HG02610 (cell line): ENCODE measurements at regions not wholly inside any gene's neighbourhood (a gene's known extent, or its start where the extent isn't known, plus 50 kb on each side); places are given as distances from the start of the nearest gene placed in this dataset.
A peak's percentile ranks its signal among the peaks of the same experiment; 100 is the strongest.

ENCODE experiments used
- ATAC-seq: cut with Tn5 transposase; IDR thresholded peaks from one replicate; pipeline ENCODE4 v1.9.1; 2021; ENCODE audit warnings: mild to moderate bottlenecking, moderate library complexity; ENCODE audit not compliant: unreplicated experiment

DNA sequence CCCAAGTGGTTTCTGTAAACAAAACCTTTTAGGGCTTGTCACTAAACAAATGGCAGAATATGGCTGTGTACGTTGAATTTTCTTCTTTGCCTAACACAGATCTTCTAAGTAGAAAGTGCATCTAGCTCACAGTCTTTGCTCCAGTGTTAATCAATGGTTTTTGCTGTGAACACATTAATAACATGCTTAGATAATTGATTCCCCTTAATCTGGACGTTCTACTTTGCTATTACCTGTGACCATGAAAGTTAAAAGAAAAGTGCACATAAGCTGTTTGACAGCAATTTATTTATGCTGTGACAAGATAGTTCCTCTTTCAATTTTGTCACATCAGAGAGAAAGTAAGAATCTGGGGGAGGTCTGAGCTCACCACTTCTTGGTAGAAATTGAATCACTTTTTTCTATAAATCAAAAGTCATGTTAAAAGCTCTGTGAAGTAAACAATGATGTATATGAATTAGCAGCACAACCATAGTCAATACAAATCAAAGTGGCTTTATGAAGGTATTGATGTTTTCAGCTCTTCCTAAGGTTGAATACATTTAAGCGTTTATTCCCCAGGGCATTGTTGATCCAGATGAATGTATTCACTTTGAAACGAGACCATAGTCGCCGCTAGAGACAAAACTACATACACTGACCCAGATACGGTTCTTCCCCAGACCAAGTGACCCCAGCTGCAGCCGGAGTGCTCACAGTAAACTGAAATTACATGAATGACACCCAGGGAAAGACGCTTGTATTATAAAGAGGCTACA lies 174.6 kb upstream of the ZNF608 start:
- ATAC-seq = peak; percentile 89

- peak; percentile 13 for ATAC-seq
These were observed 175.3 kb upstream of the ZNF608 start for GRCh38 chr5:124921694-124922093.

DNA sequence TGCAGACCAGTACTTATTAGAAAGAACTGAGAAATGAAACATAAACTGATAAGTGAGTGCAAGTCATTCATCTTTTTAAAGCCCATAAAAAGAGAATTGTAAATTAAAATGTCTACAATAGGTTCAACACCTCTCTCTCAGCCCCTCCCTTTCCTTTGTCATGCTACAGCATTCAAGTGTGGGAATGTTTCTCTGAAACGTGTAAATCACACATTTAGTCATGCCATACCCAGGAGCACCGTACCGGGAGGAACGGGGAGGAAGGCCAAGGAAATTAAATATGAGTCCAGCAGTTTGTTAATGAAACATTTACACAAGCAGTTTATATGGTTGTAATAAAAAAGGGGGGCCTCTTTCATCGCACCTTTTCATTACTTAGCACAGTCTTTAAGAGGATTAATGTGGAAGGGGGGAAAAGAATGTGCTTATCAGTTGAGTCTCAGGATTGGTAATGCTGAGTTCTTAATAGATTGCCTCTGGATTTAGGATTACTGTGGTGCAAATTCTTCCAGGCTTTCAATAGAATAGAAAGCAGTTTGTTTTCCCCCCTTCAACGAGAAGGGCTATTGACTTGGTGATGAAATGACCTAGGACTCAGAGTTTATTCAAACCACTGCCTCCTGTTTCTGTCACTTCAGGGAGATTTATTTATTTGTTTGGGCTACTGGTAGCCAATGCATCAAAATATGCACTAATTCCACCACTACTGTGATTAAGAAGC lies 176.0 kb upstream of the ZNF608 start:
- ATAC-seq = peak; percentile 26

GRCh38 chr5:124923131-124923530 lies 176.7 kb upstream of the ZNF608 start:
- no peak for ATAC-seq

DNA sequence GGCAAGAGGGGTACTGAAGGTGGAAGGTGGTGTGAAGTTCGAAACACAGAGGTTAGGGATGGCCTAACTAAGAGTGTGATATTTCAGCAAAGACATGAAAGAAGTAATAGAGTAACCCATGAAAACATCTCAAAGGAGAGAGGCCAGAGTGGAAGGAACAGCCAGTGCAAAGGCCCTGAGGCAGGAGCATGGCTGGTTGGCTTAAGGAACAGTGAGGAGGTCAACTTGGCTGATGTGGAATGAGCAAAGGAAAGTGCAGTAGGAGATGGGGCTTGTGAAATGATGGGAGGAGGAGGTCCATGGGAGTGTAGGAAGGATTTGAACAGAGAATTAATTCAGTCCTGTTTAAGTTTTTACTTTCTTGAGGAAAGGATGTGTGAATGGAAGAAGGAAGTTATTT lies 178.3 kb upstream of the ZNF608 start:
- ATAC-seq = no peak

GRCh38 chr5:124927735-124928134 lies 181.3 kb upstream of the ZNF608 start:
- ATAC-seq = no peak

- no peak for ATAC-seq
These were observed 182.6 kb upstream of the ZNF608 start for GRCh38 chr5:124929000-124929399.

GRCh38 chr5:124932791-124933600 lies 186.6 kb upstream of the ZNF608 start:
- ATAC-seq = no peak

GRCh38 chr5:124935065-124935464 lies 188.6 kb upstream of the ZNF608 start:
- peak; percentile 58 for ATAC-seq

GRCh38 chr5:124936626-124936933 lies 190.1 kb upstream of the ZNF608 start:
- ATAC-seq = peak; percentile 53

- no peak for ATAC-seq
These were observed 194.9 kb upstream of the ZNF608 start for GRCh38 chr5:124941051-124942049.

DNA sequence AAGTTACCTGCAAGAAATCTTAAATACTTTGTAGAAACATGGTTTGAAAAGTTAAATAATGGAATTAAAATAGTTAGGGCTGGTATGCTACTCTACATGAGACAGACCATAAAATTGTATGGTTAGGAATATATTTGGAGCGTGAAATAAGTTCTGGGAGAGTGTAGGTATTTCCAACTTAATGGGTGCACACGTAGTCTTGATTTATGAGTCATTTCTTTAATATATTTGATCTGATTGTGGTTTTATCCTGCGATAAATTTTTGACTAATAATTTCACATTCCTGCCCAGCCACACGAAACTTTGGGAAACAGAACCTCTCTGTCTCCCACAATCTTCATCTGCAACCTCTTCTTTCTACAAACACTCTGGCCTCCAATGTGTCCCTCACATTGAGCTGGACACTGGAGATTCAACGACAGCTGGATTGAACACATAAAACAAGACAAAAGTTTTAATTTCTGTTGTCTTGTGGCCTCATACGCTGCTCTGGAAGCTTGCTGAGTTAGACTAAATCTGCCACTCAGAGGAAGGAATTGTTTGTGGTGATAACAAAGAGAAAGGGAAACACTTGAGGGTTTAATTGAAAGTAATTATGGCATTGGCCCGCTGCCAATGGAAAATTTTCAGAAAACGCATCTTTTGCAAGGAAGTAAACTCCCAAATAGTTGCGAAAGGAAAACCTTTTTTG lies 201.8 kb upstream of the ZNF608 start:
- no peak for ATAC-seq

GRCh38 chr5:124948754-124949275 lies 202.4 kb upstream of the ZNF608 start:
- no peak for ATAC-seq

GRCh38 chr5:124949862-124950261 lies 203.4 kb upstream of the ZNF608 start:
- no peak for ATAC-seq

DNA sequence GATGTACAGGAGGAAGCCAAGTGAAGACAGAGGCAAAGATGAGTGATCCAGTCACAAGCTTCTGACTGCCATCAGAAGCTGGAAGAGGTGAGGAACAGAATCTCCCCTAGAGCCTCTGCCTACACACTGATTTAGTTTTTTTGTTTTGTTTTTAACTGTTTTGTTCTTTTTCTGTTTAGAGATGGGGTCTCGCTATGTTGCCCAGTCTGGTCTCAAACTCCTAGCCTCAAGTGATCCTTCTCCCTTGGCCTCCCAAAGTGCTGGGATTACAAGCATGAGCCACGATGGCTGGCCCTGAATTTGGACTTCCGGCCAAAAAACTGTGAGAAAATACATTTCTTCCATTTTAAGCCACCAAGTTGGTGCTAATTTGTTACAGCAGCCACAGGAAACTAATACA lies 204.7 kb upstream of the ZNF608 start:
- no peak for ATAC-seq

- ATAC-seq = peak; percentile 63
These were observed 205.2 kb upstream of the ZNF608 start for GRCh38 chr5:124951661-124952060.

- ATAC-seq = peak; percentile 92
These were observed 205.6 kb upstream of the ZNF608 start for GRCh38 chr5:124952079-124952478.

- ATAC-seq = no peak
These were observed 206.1 kb upstream of the ZNF608 start for GRCh38 chr5:124952566-124952965.

- no peak for ATAC-seq
These were observed 208.3 kb upstream of the ZNF608 start for GRCh38 chr5:124954784-124955183.
